ENCODE measurements at regions not wholly inside any gene's neighbourhood (a gene's known extent, or its start where the extent isn't known, plus 50 kb on each side); places are given as distances from the start of the nearest gene placed in this dataset.
A peak's percentile ranks its signal among the peaks of the same experiment; 100 is the strongest.

DNA sequence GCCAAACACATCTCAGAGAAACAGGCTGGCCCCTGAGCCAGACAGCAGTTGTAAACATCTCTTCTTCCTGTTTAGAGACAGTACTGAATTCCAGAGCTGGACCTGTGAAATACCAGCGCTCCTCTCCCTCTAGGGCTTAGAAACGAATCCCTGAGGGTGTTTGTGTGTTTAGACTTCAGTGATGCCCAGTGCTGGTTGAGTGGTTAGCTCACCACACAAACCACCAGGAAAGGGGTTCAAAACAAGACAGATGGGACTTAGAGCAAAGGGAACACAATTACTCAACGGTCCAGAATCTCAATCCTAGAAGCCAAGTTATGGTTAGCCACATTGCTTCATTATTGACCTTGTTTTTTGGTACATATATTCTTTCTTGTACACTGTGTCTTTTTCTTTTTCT, 108.7 kb upstream of the TMEM170B start (continued):
- TF ChIP-seq ZBTB46 (CRISPR knock-in tag; IDR thresholded peaks at IDR 0.05; ENCODE audit: borderline replicate concordance) (no peak), ZNF143 (CRISPR knock-in tag; IDR thresholded peaks at IDR 0.05) (no peak), FOSL1 (CRISPR knock-in tag; IDR thresholded peaks at IDR 0.05; ENCODE audit: borderline replicate concordance) (no peak), CAMTA2 (CRISPR knock-in tag; IDR thresholded peaks at IDR 0.05; ENCODE audit: borderline replicate concordance) (no peak), RBM22 (optimal IDR thresholded peaks at IDR 0.05; ENCODE audit: low read length) (no peak), ARHGAP35 (CRISPR knock-in tag; IDR thresholded peaks at IDR 0.05; ENCODE audit: borderline replicate concordance) (no peak), EZH2 (conservative IDR thresholded peaks at IDR 0.05; ENCODE audit: low read depth, low read length) (no peak), ZNF44 (CRISPR knock-in tag; IDR thresholded peaks at IDR 0.05) (no peak), SRF (IDR thresholded peaks at IDR 0.05; ENCODE audit: low read depth, low read length) (no peak), KDM1A (CRISPR knock-in tag; IDR thresholded peaks at IDR 0.05) (no peak), FOXJ3 (CRISPR knock-in tag; IDR thresholded peaks at IDR 0.05; ENCODE audit: borderline replicate concordance) (peak; percentile 18; the same call in 1 of the 2 replicates), GATAD1 (CRISPR knock-in tag; IDR thresholded peaks at IDR 0.05) (peak; percentile 51), ATF1 (CRISPR knock-in tag; IDR thresholded peaks at IDR 0.05) (no peak), ZNF20 (CRISPR knock-in tag; IDR thresholded peaks at IDR 0.05) (no peak), ZNF563 (CRISPR knock-in tag; IDR thresholded peaks at IDR 0.05) (no peak), ZNF329 (CRISPR knock-in tag; IDR thresholded peaks at IDR 0.05; ENCODE audit: low read depth) (no peak), KMT2A (CRISPR knock-in tag; IDR thresholded peaks at IDR 0.05) (no peak), ZNF225 (CRISPR knock-in tag; IDR thresholded peaks at IDR 0.05) (no peak)
- TF ChIP-seq, protein P1, sequence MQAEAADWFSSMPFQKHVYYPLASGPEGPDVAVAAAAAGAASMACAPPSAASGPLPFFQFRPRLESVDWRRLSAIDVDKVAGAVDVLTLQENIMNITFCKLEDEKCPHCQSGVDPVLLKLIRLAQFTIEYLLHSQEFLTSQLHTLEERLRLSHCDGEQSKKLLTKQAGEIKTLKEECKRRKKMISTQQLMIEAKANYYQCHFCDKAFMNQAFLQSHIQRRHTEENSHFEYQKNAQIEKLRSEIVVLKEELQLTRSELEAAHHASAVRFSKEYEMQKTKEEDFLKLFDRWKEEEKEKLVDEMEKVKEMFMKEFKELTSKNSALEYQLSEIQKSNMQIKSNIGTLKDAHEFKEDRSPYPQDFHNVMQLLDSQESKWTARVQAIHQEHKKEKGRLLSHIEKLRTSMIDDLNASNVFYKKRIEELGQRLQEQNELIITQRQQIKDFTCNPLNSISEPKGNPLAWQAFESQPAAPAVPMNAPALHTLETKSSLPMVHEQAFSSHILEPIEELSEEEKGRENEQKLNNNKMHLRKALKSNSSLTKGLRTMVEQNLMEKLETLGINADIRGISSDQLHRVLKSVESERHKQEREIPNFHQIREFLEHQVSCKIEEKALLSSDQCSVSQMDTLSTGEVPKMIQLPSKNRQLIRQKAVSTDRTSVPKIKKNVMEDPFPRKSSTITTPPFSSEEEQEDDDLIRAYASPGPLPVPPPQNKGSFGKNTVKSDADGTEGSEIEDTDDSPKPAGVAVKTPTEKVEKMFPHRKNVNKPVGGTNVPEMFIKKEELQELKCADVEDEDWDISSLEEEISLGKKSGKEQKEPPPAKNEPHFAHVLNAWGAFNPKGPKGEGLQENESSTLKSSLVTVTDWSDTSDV (CRISPR knock-in tag; IDR thresholded peaks at IDR 0.05): no peak
- TF ChIP-seq, protein P2, sequence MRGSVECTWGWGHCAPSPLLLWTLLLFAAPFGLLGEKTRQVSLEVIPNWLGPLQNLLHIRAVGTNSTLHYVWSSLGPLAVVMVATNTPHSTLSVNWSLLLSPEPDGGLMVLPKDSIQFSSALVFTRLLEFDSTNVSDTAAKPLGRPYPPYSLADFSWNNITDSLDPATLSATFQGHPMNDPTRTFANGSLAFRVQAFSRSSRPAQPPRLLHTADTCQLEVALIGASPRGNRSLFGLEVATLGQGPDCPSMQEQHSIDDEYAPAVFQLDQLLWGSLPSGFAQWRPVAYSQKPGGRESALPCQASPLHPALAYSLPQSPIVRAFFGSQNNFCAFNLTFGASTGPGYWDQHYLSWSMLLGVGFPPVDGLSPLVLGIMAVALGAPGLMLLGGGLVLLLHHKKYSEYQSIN (CRISPR knock-in tag; IDR thresholded peaks at IDR 0.05; ENCODE audit: borderline replicate concordance): no peak

All from HepG2 (cell line).